Stimulated activated CD4-positive, alpha-beta T cell treated with anti-CD3 and anti-CD28 coated beads, Interleukin-1b, Interleukin-23, amount 100 ng/mL, for 48 hours (primary cell): ENCODE measurements at regions not wholly inside any gene's neighbourhood (a gene's known extent, or its start where the extent isn't known, plus 50 kb on each side); places are given as distances from the start of the nearest gene placed in this dataset.
"Not testable (repeated sequence)": the region's sequence is repeated elsewhere in the genome, so short reads cannot be mapped to it uniquely, and the experiment has no call there.

Source experiments
- DNase-seq: peaks from one replicate; pipeline ENCODE4 v3.0.0-alpha.2; 2020

GRCh38 chr14:71240866-71241520 is 333.7 kb downstream of the PCNX1 start:
- DNase-seq = no peak

GRCh38 chr14:71242237-71242748 is 335.0 kb downstream of the PCNX1 start:
- DNase-seq = no peak

GRCh38 chr14:71243697-71244096 is 336.4 kb downstream of the PCNX1 start:
- DNase-seq = no peak

- no peak for DNase-seq
These were observed 337.1 kb downstream of the PCNX1 start for GRCh38 chr14:71244341-71244740.

GRCh38 chr14:71245659-71246361 is 338.6 kb downstream of the PCNX1 start:
- DNase-seq = no peak

- DNase-seq = no peak
These were observed 339.3 kb downstream of the PCNX1 start for GRCh38 chr14:71246539-71246938.

- no peak for DNase-seq
These were observed 339.8 kb downstream of the PCNX1 start for GRCh38 chr14:71247106-71247505.

- no peak for DNase-seq
These were observed 340.9 kb downstream of the PCNX1 start for GRCh38 chr14:71248194-71248593.

GRCh38 chr14:71250347-71250746 is 343.1 kb downstream of the PCNX1 start:
- no peak for DNase-seq

GRCh38 chr14:71250791-71251190 is 343.5 kb downstream of the PCNX1 start:
- no peak for DNase-seq

- not testable (repeated sequence) for DNase-seq
These were observed 346.9 kb downstream of the PCNX1 start for GRCh38 chr14:71254091-71254719.

GRCh38 chr14:71261206-71261605 is 353.9 kb downstream of the PCNX1 start:
- no peak for DNase-seq

- DNase-seq = no peak
These were observed 355.2 kb downstream of the PCNX1 start for GRCh38 chr14:71262441-71262840.

GRCh38 chr14:71264260-71264659 is 357.0 kb downstream of the PCNX1 start:
- DNase-seq = no peak

- peak; percentile 24 for DNase-seq
These were observed 359.8 kb downstream of the PCNX1 start for GRCh38 chr14:71267007-71267513.

GRCh38 chr14:71267691-71268090 is 360.4 kb downstream of the PCNX1 start:
- DNase-seq = no peak

- DNase-seq = no peak
These were observed 362.9 kb downstream of the PCNX1 start for GRCh38 chr14:71270111-71270510.

GRCh38 chr14:71271166-71271945 is 364.1 kb downstream of the PCNX1 start:
- no peak for DNase-seq

- no peak for DNase-seq
These were observed 366.1 kb downstream of the PCNX1 start for GRCh38 chr14:71273366-71273765.

- DNase-seq = no peak
These were observed 376.8 kb downstream of the PCNX1 start for GRCh38 chr14:71284048-71284447.

- no peak for DNase-seq
These were observed 378.9 kb downstream of the PCNX1 start for GRCh38 chr14:71286126-71286525.

- DNase-seq = no peak
These were observed 380.3 kb downstream of the PCNX1 start for GRCh38 chr14:71287567-71287966.

GRCh38 chr14:71289536-71289935 is 382.3 kb downstream of the PCNX1 start:
- DNase-seq = peak; percentile 4
